ENCODE measurements at regions not wholly inside any gene's neighbourhood (a gene's known extent, or its start where the extent isn't known, plus 50 kb on each side); places are given as distances from the start of the nearest gene placed in this dataset.

- no peaks in the 10 kb centered on the region for H3K36me3 ChIP-seq (ENCODE audit: low read length)
- no peak for TF ChIP-seq CTCF (IDR thresholded peaks at IDR 0.05; ENCODE audit: insufficient read depth, low read length, poor library complexity, severe bottlenecking)
- no peak for TF ChIP-seq EZH2phosphoT487 (conservative IDR thresholded peaks at IDR 0.05; ENCODE audit: low read length)
These were observed 305.4 kb upstream of the CELF2 start for GRCh38 chr10:10712155-10712704.

GRCh38 chr10:10714327-10714726 is 303.3 kb upstream of the CELF2 start:
- Histone ChIP-seq H3K4me2 (ENCODE audit: low read depth, low read length, poor library complexity, severe bottlenecking) (no peak overlapping the region), H3K9me3 (ENCODE audit: insufficient read depth, low read length) (no peaks in the 10 kb centered on the region), H3K27ac (ENCODE audit: low read depth, low read length) (no peak overlapping the region), H3K27me3 (ENCODE audit: low read length) (no peaks in the 10 kb centered on the region), H4K20me1 (ENCODE audit: low read depth, low read length) (no peaks in the 10 kb centered on the region), H3K4me3 (ENCODE audit: insufficient read depth, low read length, poor library complexity, severe bottlenecking) (no peak overlapping the region), H3K9ac (ENCODE audit: low read length) (no peak overlapping the region), H3K9me2 (replicated peaks; ENCODE audit: insufficient read depth, low read length) (no peaks in the 10 kb centered on the region), H3F3A (ENCODE audit: insufficient read depth) (no peaks in the 10 kb centered on the region), H3K36me3 (ENCODE audit: low read length) (no peaks in the 10 kb centered on the region), H3K79me2 (ENCODE audit: insufficient read depth, low read length) (no peaks in the 10 kb centered on the region), H2AFZ (ENCODE audit: low read depth, low read length, severe bottlenecking) (no peak overlapping the region)
- TF ChIP-seq EZH2phosphoT487 (conservative IDR thresholded peaks at IDR 0.05; ENCODE audit: low read length), result no peak
- TF ChIP-seq CTCF (IDR thresholded peaks at IDR 0.05; ENCODE audit: insufficient read depth, low read length, poor library complexity, severe bottlenecking), result no peak

More at GRCh38 chr10:10712155-10712704, 305.4 kb upstream of the CELF2 start:
- H3F3A ChIP-seq (ENCODE audit: insufficient read depth), result no peaks in the 10 kb centered on the region
- no peak overlapping the region for H2AFZ ChIP-seq (ENCODE audit: low read depth, low read length, severe bottlenecking)
- no peaks in the 10 kb centered on the region for H4K20me1 ChIP-seq (ENCODE audit: low read depth, low read length)
- H3K27me3 ChIP-seq (ENCODE audit: low read length), result no peaks in the 10 kb centered on the region
- H3K4me2 ChIP-seq (ENCODE audit: low read depth, low read length, poor library complexity, severe bottlenecking), result no peak overlapping the region
- H3K9ac ChIP-seq (ENCODE audit: low read length), result no peak overlapping the region
- no peak overlapping the region for H3K4me3 ChIP-seq (ENCODE audit: insufficient read depth, low read length, poor library complexity, severe bottlenecking)
- H3K9me3 ChIP-seq (ENCODE audit: insufficient read depth, low read length), result no peaks in the 10 kb centered on the region
- no peaks in the 10 kb centered on the region for H3K79me2 ChIP-seq (ENCODE audit: insufficient read depth, low read length)
- no peak overlapping the region for H3K27ac ChIP-seq (ENCODE audit: low read depth, low read length)
- no peaks in the 10 kb centered on the region for H3K9me2 ChIP-seq (replicated peaks; ENCODE audit: insufficient read depth, low read length)

GRCh38 chr10:10716972-10717371 is 300.7 kb upstream of the CELF2 start:
- Histone ChIP-seq H3K4me2 (ENCODE audit: low read depth, low read length, poor library complexity, severe bottlenecking) (no peak overlapping the region), H3K9me3 (ENCODE audit: insufficient read depth, low read length) (no peaks in the 10 kb centered on the region), H3K79me2 (ENCODE audit: insufficient read depth, low read length) (no peaks in the 10 kb centered on the region), H3K4me3 (ENCODE audit: insufficient read depth, low read length, poor library complexity, severe bottlenecking) (no peak overlapping the region), H3K27me3 (ENCODE audit: low read length) (no peaks in the 10 kb centered on the region), H3K27ac (ENCODE audit: low read depth, low read length) (no peak overlapping the region), H3K36me3 (ENCODE audit: low read length) (no peaks in the 10 kb centered on the region), H3K9me2 (replicated peaks; ENCODE audit: insufficient read depth, low read length) (no peaks in the 10 kb centered on the region; the same call in 1 of the 2 replicates), H4K20me1 (ENCODE audit: low read depth, low read length) (no peaks in the 10 kb centered on the region), H3K9ac (ENCODE audit: low read length) (no peak overlapping the region), H2AFZ (ENCODE audit: low read depth, low read length, severe bottlenecking) (no peak overlapping the region), H3F3A (ENCODE audit: insufficient read depth) (no peaks in the 10 kb centered on the region)
- TF ChIP-seq CTCF (IDR thresholded peaks at IDR 0.05; ENCODE audit: insufficient read depth, low read length, poor library complexity, severe bottlenecking) (no peak), EZH2phosphoT487 (conservative IDR thresholded peaks at IDR 0.05; ENCODE audit: low read length) (no peak)
